ENCODE measurements at regions not wholly inside any gene's neighbourhood (a gene's known extent, or its start where the extent isn't known, plus 50 kb on each side); places are given as distances from the start of the nearest gene placed in this dataset.
"Not testable (repeated sequence)": the region's sequence is repeated elsewhere in the genome, so short reads cannot be mapped to it uniquely, and the experiment has no call there.

DNA sequence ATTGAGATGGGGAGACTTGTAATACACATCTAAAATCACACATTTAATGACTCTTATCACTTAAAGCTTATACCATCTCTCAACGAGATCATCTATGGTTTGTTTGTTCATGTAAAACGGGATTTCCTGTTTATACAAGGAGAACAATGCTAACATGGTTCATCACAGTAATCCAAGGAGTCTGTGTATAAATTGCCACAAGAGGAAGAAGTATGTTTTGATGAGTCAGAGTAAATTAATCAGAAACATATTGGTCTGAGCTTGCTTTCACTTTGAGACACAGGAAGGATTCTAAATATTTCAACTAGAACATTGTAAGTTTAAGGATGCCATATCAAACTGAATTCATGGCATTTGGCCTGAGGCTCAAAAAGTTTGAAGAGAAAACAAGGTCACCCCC is 594.1 kb downstream of the GLUD2 start:
- no peaks in the 10 kb centered on the region for H3K9me3 ChIP-seq
- H3K27me3 ChIP-seq: no peaks in the 10 kb centered on the region
- H3K4me1 ChIP-seq: no peaks in the 10 kb centered on the region
- TF ChIP-seq POLR2A (IDR thresholded peaks at IDR 0.05) (no peak), POLR2AphosphoS5 (IDR thresholded peaks at IDR 0.05) (no peak), EP300 (IDR thresholded peaks at IDR 0.05) (no peak)
- TF ChIP-seq, protein P1, sequence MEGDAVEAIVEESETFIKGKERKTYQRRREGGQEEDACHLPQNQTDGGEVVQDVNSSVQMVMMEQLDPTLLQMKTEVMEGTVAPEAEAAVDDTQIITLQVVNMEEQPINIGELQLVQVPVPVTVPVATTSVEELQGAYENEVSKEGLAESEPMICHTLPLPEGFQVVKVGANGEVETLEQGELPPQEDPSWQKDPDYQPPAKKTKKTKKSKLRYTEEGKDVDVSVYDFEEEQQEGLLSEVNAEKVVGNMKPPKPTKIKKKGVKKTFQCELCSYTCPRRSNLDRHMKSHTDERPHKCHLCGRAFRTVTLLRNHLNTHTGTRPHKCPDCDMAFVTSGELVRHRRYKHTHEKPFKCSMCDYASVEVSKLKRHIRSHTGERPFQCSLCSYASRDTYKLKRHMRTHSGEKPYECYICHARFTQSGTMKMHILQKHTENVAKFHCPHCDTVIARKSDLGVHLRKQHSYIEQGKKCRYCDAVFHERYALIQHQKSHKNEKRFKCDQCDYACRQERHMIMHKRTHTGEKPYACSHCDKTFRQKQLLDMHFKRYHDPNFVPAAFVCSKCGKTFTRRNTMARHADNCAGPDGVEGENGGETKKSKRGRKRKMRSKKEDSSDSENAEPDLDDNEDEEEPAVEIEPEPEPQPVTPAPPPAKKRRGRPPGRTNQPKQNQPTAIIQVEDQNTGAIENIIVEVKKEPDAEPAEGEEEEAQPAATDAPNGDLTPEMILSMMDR (IDR thresholded peaks at IDR 0.05): no peak
- no peak for ATAC-seq
- 23 to 32% methylated on average over 2 of the region's 2 CpGs for WGBS, 2 donors (ENCODE audit: low coverage in 1 of 2)
- no peak overlapping the region for H3K4me3 ChIP-seq
- H3K27ac ChIP-seq: no peak overlapping the region
- no peaks in the 10 kb centered on the region for H3K36me3 ChIP-seq

DNA sequence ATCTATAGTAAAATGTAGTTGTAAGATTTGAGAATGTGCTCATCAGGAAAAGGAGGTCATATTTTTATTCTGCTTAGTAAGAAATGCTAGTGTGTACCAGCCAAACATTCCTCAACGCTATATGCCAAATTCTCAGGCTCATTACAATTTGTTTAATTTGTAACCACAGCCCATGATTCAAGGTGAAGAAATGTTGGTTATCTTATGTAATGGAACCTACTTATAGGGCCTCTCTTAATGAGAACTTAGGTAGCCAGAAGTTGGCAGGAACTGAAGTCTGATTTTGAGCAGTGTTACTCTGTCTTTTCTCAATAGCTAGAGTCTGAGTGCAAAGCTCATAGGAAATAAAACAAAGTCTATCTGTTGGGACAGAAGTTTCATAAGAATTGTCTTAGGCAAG is 595.0 kb downstream of the GLUD2 start:
- ATAC-seq: no peak
- no peaks in the 10 kb centered on the region for H3K27me3 ChIP-seq
- TF ChIP-seq EP300 (IDR thresholded peaks at IDR 0.05): no peak
- TF ChIP-seq, protein P1 (IDR thresholded peaks at IDR 0.05): no peak
- no peak for TF ChIP-seq POLR2AphosphoS5 (IDR thresholded peaks at IDR 0.05)
- TF ChIP-seq POLR2A (IDR thresholded peaks at IDR 0.05): no peak
- H3K4me3 ChIP-seq: no peak overlapping the region
- H3K27ac ChIP-seq: no peak overlapping the region
- 9 to 25% methylated on average over 1 of the region's 1 CpG for WGBS, 2 donors (ENCODE audit: low coverage in 1 of 2)
- no peaks in the 10 kb centered on the region for H3K4me1 ChIP-seq
- H3K36me3 ChIP-seq: no peaks in the 10 kb centered on the region
- no peaks in the 10 kb centered on the region for H3K9me3 ChIP-seq

DNA sequence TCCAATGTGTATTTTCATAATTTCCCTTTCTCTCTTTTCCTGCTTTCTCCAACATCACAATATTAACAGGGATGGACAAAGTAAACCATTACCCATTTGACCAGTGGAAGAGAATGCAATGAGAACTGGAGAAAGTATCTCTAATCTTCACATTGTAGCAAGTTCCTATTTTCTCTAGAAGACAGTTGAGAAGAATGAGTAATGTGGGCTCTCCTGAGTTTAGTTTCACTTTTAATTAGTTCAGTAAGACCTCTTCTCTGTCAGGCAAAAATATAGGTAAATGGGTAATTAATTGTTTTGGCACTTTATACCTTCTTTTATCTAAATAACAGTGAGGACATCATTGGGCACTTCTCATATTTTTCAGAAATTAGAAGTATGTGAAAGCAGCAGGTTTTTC is 602.0 kb downstream of the GLUD2 start:
- H3K27ac ChIP-seq: no peak overlapping the region
- H3K27me3 ChIP-seq: no peaks in the 10 kb centered on the region
- no peaks in the 10 kb centered on the region for H3K36me3 ChIP-seq
- H3K9me3 ChIP-seq: no peaks in the 10 kb centered on the region
- no peak for ATAC-seq
- H3K4me3 ChIP-seq: no peak overlapping the region
- H3K4me1 ChIP-seq: no peaks in the 10 kb centered on the region
- TF ChIP-seq EP300 (IDR thresholded peaks at IDR 0.05) (no peak), POLR2A (IDR thresholded peaks at IDR 0.05) (no peak), POLR2AphosphoS5 (IDR thresholded peaks at IDR 0.05) (no peak)
- TF ChIP-seq, protein P1 (IDR thresholded peaks at IDR 0.05): no peak

DNA sequence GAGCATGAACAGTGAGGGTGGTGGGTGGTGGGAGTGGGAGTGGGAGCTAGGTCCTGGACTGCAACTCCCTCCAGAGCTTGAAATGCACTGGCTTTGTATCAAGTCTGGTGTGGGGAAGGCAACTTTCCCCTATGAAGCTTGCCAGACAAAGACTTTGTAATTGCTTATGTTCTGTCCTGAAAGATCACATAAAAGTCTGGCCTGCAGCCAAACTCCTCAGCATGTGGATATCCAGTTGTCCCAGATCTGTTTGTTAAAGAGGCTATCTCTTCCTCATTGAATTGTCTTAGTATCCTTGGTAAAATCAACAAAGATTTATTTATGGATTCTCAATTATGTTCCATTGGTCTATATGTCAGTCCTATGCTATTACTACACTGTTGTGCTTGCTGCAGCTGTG is 607.9 kb downstream of the GLUD2 start:
- Histone ChIP-seq H3K4me3 (no peak overlapping the region), H3K4me1 (no peaks in the 10 kb centered on the region), H3K27ac (no peak overlapping the region), H3K9me3 (no peaks in the 10 kb centered on the region), H3K27me3 (no peaks in the 10 kb centered on the region), H3K36me3 (no peaks in the 10 kb centered on the region)
- ATAC-seq: no peak
- TF ChIP-seq, protein P1 (IDR thresholded peaks at IDR 0.05): no peak
- no peak for TF ChIP-seq POLR2A (IDR thresholded peaks at IDR 0.05)
- no peak for TF ChIP-seq POLR2AphosphoS5 (IDR thresholded peaks at IDR 0.05)
- no peak for TF ChIP-seq EP300 (IDR thresholded peaks at IDR 0.05)

DNA sequence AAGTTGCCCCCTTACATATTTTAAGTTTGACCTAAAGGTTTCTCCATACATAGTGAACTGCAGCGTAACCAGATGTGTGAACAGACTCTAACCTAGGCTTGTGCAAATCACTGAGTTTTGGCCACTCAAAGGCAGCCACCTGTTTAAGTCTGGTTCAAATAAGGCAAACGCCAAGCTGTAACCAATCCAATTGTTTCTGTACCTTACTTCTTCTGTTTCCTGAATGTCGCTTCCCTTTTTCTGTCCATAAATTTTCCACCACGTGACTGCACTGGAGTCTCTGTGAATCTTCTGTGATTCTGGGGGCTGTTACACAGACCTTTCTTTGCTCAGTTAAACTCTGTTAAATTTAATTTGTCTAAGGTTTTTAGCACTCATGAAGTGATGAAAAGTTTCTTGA is 618.8 kb downstream of the GLUD2 start:
- Histone ChIP-seq H3K4me1 (no peaks in the 10 kb centered on the region), H3K27me3 (no peaks in the 10 kb centered on the region), H3K36me3 (no peaks in the 10 kb centered on the region), H3K9me3 (no peaks in the 10 kb centered on the region), H3K27ac (no peak overlapping the region), H3K4me3 (no peak overlapping the region)
- no peak for TF ChIP-seq POLR2AphosphoS5 (IDR thresholded peaks at IDR 0.05)
- 66 to 76% methylated on average over 2 to 3 of the region's 4 CpGs for WGBS, 2 donors (ENCODE audit: low coverage in 1 of 2)
- no peak for ATAC-seq

DNA sequence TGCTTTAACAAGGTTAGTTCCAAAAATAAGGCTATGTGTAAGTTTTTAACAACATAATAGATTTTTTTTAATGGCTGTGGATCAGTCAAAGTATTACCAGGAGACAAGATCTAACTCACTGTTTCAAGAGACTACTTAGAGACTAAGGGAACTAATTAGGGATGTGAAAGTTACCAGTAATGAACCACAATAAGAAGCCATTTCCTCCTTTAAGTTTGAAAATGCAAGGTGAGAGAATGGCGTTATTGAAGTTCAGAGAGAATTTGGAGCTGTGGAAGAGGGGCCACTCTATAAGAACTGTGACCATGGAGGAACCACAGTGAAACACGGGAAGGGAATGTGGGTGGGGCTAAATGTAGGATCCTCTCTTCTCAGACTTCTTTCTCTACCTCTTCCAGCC is 624.2 kb downstream of the GLUD2 start:
- H3K27ac ChIP-seq: no peak overlapping the region
- no peak for ATAC-seq
- no CpG with 5 or more reads among the region's 2 CpGs for WGBS, 2 donors (ENCODE audit: low coverage in 1 of 2)
- H3K4me3 ChIP-seq: no peak overlapping the region
- H3K4me1 ChIP-seq: no peaks in the 10 kb centered on the region
- no peaks in the 10 kb centered on the region for H3K9me3 ChIP-seq
- TF ChIP-seq EP300 (IDR thresholded peaks at IDR 0.05) (no peak), POLR2A (IDR thresholded peaks at IDR 0.05) (no peak), POLR2AphosphoS5 (IDR thresholded peaks at IDR 0.05) (no peak)
- TF ChIP-seq, protein P1 (IDR thresholded peaks at IDR 0.05): no peak
- H3K27me3 ChIP-seq: no peaks in the 10 kb centered on the region
- H3K36me3 ChIP-seq: no peaks in the 10 kb centered on the region

DNA sequence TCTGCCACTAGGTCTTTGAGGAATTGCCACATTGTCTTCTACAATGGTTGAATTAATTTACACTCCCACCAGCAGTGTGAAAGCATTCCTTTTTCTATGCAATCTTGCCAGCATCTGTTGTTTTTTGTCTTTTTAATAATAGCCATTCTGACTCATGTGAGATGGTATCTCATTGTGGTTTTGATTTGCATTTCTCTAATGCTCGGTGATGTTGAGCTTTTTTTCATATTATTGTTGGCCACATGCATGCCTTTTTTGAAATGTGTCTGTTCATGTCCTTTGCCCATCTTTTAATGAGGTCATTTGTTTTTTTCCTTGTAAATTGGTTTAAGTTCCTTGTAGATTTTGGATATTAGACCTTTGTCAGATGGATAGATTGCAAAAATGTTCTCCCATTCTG is 661.8 kb downstream of the GLUD2 start:
- not testable (repeated sequence) for H3K4me3 ChIP-seq, H3K4me1 ChIP-seq, H3K36me3 ChIP-seq, H3K27me3 ChIP-seq, ATAC-seq, H3K9me3 ChIP-seq, H3K27ac ChIP-seq
- WGBS, 2 donors (ENCODE audit: low coverage in 1 of 2): 86% methylated on average over 1 of the region's 1 CpG; no CpG with 5 or more reads in 1 of the 2 donors
